Activated T-cell treated with anti-CD3 and anti-CD28 coated beads for 48 hours (primary cell): ENCODE measurements at regions not wholly inside any gene's neighbourhood (a gene's known extent, or its start where the extent isn't known, plus 50 kb on each side); places are given as distances from the start of the nearest gene placed in this dataset.
"Not testable (repeated sequence)": the region's sequence is repeated elsewhere in the genome, so short reads cannot be mapped to it uniquely, and the experiment has no call there.

Experiments
- DNase-seq: peaks from one replicate; pipeline ENCODE4 v3.0.0-alpha.2; 2020; ENCODE audit warnings: low read depth

DNA sequence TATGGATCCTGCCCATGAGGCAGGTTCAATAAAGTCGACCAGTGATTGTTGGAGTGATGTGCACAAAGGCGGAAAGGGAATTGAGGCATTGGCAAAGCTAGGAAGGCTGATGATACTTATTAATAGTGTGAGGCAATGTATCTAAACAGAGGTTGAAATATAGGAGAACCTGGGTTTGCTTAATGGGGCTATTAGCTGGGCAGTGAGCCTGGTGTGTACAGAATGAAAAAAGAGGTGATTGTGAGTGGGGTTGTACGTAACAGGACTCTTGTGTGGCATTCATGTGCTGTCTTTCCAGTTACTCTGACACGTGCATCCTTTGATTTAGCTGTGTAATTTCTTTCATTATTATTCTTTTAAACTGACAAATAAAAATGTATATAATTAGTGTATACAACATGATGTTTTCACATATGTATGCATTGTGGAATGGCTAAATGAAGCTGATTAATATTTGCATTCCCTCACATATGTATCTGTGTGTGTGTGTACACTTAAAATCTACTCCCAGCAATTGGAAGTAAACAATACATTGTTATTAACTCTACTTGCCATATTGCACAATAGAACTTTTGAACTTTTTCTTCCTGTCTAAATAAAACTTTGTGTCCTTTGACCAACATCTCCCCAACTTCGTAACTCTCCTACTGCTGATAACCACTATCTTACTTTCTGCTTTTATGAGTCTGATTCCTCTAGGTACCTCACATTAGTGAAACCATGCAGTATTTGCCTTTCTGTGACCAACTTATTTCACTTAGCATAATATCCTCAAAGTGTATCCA is 220.5 kb upstream of the SLC35B3 start:
- DNase-seq: no peak

- DNase-seq: no peak
These were observed 217.4 kb upstream of the SLC35B3 start for GRCh38 chr6:8652710-8653109.

DNA sequence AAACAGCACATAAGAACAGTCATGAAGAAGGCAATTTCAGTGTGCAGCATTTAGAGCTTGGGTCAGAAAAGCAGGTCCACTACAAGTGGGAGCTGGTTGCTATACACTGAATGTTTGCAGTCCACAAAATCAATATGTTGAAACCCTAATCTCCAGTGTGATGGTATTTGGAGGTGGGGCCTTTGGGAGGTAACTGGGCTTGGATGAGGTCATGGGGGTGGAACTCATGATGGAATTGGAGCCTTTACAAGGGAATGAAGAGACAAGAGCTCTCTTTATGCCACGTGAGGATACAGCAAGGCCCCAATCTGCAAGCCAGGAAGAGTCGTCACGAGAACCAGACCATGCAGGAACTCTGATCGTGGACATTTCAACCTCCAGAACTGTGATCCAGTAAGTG is 216.7 kb upstream of the SLC35B3 start:
- no peak for DNase-seq

- DNase-seq: no peak
These were observed 209.9 kb upstream of the SLC35B3 start for GRCh38 chr6:8645212-8645611.

DNA sequence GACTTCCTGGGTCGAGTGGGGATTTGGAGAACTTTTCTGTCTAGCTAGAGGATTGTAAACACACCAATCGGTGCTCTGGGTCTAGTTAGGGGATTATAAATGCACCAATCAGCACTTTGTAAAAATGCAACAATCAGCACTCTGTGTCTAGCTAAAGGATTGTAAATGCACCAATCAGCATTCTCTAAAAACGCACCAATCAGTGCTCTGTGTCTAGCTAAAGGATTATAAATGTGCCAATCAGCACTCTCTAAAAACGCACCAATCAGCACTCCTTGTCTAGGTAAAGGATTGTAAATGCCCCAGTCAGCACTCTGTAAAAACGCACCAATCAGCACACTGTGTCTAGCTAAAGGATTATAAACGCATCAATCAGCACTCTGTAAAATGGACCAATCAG is 209.0 kb upstream of the SLC35B3 start:
- no peak for DNase-seq

GRCh38 chr6:8642854-8643253 is 207.5 kb upstream of the SLC35B3 start:
- no peak for DNase-seq

- no peak for DNase-seq
These were observed 206.8 kb upstream of the SLC35B3 start for GRCh38 chr6:8642131-8642530.

- DNase-seq: no peak
These were observed 204.7 kb upstream of the SLC35B3 start for GRCh38 chr6:8639928-8640649.

GRCh38 chr6:8637896-8638597 is 202.7 kb upstream of the SLC35B3 start:
- no peak for DNase-seq

GRCh38 chr6:8633762-8634161 is 198.4 kb upstream of the SLC35B3 start:
- DNase-seq: no peak

- DNase-seq: no peak
These were observed 193.4 kb upstream of the SLC35B3 start for GRCh38 chr6:8628736-8629135.

DNA sequence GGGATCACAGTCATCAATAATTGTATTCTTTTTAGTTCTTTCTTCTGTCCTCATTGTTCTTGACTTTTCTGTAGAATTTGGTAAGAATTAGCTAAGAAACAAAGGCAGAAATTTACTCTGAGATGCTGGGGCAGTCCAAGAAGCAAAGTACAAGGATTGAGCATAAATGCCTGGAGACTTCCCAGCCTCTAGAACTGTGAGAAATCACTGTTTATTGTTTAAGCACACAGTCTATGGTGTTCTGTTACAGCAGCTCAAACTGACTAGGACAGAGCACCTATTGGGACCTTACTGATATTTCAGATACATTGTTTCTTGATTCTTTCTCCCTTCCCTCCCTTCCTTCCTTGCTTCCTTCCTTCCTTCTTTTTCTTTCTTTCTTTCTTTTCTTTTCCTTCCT is 192.7 kb upstream of the SLC35B3 start:
- DNase-seq: no peak

GRCh38 chr6:8627085-8627861 is 191.9 kb upstream of the SLC35B3 start:
- no peak for DNase-seq

DNA sequence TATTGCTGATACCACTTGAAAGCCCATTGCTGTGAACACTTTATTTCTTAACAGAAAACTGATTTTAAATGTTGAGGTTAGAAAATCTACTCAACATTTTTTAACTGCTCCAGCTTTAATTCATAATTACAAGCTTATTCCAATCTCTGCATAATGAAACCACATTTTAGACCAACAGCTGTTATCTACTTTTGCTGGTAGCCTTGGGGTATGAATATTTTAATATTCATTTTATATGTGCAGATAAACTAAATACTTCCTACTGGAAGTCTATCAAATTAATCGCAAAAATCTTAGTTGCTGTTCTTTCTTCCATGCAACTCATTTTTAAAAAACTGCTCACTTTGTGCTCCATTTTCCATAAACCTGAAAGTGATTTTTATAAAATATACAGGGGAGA is 189.3 kb upstream of the SLC35B3 start:
- no peak for DNase-seq

- DNase-seq: no peak
These were observed 188.1 kb upstream of the SLC35B3 start for GRCh38 chr6:8623441-8623840.

DNA sequence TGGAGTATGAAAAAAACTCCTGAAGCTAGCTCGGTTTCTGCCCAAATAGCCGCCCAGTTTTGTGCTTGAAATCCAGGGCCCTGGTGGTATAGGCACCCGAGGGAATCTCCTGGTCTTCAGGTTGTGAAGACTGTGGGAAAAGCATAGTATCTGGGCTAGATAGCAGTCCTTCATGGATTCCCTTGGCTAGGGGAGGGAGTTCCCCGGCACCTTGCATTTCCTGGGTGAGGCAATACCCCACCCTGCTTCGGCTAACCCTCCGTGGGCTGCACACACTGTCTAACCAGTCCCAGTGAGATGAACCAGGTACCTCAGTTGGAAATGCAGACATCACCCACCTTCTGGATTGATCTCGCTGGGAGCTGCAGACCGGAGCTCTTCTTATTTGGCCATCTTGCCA is 184.5 kb upstream of the SLC35B3 start:
- DNase-seq: no peak

- not testable (repeated sequence) for DNase-seq
These were observed 184.1 kb upstream of the SLC35B3 start for GRCh38 chr6:8619408-8619807.

GRCh38 chr6:8608737-8609136 is 173.4 kb upstream of the SLC35B3 start:
- no peak for DNase-seq

- DNase-seq: no peak
These were observed 154.8 kb upstream of the SLC35B3 start for GRCh38 chr6:8589941-8590729.

DNA sequence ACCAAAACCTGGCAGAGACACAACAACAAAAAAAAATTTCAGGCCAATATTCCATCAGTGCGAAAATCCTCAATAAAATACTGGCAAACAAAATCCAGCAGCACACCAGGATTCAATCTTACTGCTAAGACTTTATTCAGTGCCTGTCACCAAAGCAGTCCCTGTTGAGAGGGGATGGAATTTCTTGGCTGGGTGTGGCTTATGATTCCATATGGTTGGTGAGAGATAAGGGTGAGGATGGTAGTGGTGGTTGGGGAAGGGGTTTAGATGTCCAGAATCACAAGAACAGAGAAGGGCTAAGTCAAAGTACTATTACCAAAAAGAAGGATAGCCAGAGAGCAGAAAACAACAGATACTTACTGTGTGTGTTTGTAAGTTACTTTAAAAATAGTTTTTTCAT is 152.8 kb upstream of the SLC35B3 start:
- DNase-seq: no peak

GRCh38 chr6:8583291-8583690 is 147.9 kb upstream of the SLC35B3 start:
- no peak for DNase-seq
